ENCODE measurements at regions not wholly inside any gene's neighbourhood (a gene's known extent, or its start where the extent isn't known, plus 50 kb on each side); places are given as distances from the start of the nearest gene placed in this dataset.

GRCh38 chr16:86427433-86427851 is 82.9 kb upstream of the FOXF1 start:
- Histone ChIP-seq H3K4me1 (no peaks in the 10 kb centered on the region), H3K36me3 (no peaks in the 10 kb centered on the region), H3K27ac (peak overlapping the region in 1 of 4 donors; percentile 26), H3K4me3 (no peak overlapping the region), H3K9me3 (peaks cover 0 to 19% (median 0%) of the 10 kb centered on the region in 4 donors), H3K27me3 (peaks cover 0 to 5% of the 10 kb centered on the region in 2 donors)
- no peak for DNase-seq (ENCODE audit: low spot score in 2 of 2)
- TF ChIP-seq EP300 (IDR thresholded peaks at IDR 0.05) (no peak), CTCF (IDR thresholded peaks at IDR 0.05) (no peak), POLR2A (IDR thresholded peaks at IDR 0.05) (no peak)
- WGBS, 2 donors: 72 to 73% methylated on average over 8 of the region's 8 CpGs

- WGBS, 2 donors: 71 to 78% methylated on average over 12 of the region's 12 CpGs
- Histone ChIP-seq H3K4me3 (no peak overlapping the region), H3K4me1 (no peaks in the 10 kb centered on the region), H3K27me3 (peaks cover 0 to 9% of the 10 kb centered on the region in 2 donors), H3K36me3 (no peaks in the 10 kb centered on the region), H3K27ac (no peak overlapping the region), H3K9me3 (peaks cover 0 to 4% (median 0%) of the 10 kb centered on the region in 4 donors)
- no peak for DNase-seq (ENCODE audit: low spot score in 2 of 2)
- TF ChIP-seq EP300 (IDR thresholded peaks at IDR 0.05) (no peak), CTCF (IDR thresholded peaks at IDR 0.05) (no peak), POLR2A (IDR thresholded peaks at IDR 0.05) (no peak)
Measured at GRCh38 chr16:86428729-86429517, 81.4 kb upstream of the FOXF1 start.

- WGBS, 2 donors: 83 to 84% methylated on average over 13 of the region's 13 CpGs
- no peak for TF ChIP-seq EP300 (IDR thresholded peaks at IDR 0.05)
- no peak for DNase-seq (ENCODE audit: low spot score in 2 of 2)
- Histone ChIP-seq H3K27ac (no peak overlapping the region), H3K4me3 (no peak overlapping the region), H3K4me1 (no peaks in the 10 kb centered on the region), H3K27me3 (peaks cover 0 to 5% of the 10 kb centered on the region in 2 donors), H3K36me3 (no peaks in the 10 kb centered on the region), H3K9me3 (no peaks in the 10 kb centered on the region)
Measured at GRCh38 chr16:86429663-86430062, 80.7 kb upstream of the FOXF1 start.

- 78 to 90% methylated on average over 4 of the region's 4 CpGs for WGBS, 2 donors
- DNase-seq (ENCODE audit: low spot score in 2 of 2): no peak
- H3K4me1 ChIP-seq: no peaks in the 10 kb centered on the region
- no peak for TF ChIP-seq EP300 (IDR thresholded peaks at IDR 0.05)
- TF ChIP-seq CTCF (IDR thresholded peaks at IDR 0.05): no peak
- H3K4me3 ChIP-seq: no peak overlapping the region
- no peaks in the 10 kb centered on the region for H3K36me3 ChIP-seq
- H3K27me3 ChIP-seq: peaks cover 0 to 5% of the 10 kb centered on the region in 2 donors
- no peaks in the 10 kb centered on the region for H3K9me3 ChIP-seq
- H3K27ac ChIP-seq: no peak overlapping the region
Measured at GRCh38 chr16:86430814-86431213, 79.5 kb upstream of the FOXF1 start.

GRCh38 chr16:86431540-86431939 is 78.8 kb upstream of the FOXF1 start:
- 92 to 97% methylated on average over 4 to 11 of the region's 11 CpGs for WGBS, 2 donors
- H3K36me3 ChIP-seq: no peaks in the 10 kb centered on the region
- H3K9me3 ChIP-seq: no peaks in the 10 kb centered on the region
- H3K27ac ChIP-seq: no peak overlapping the region
- no peaks in the 10 kb centered on the region for H3K4me1 ChIP-seq
- H3K4me3 ChIP-seq: no peak overlapping the region
- no peak for TF ChIP-seq POLR2A (IDR thresholded peaks at IDR 0.05)
- no peak for TF ChIP-seq EP300 (IDR thresholded peaks at IDR 0.05)
- TF ChIP-seq CTCF (IDR thresholded peaks at IDR 0.05): no peak
- peaks cover 0 to 5% of the 10 kb centered on the region in 2 donors for H3K27me3 ChIP-seq
- DNase-seq (ENCODE audit: low spot score in 2 of 2): no peak

Data from tibial nerve (tissue), 4 donors.